ENCODE measurements at regions not wholly inside any gene's neighbourhood (a gene's known extent, or its start where the extent isn't known, plus 50 kb on each side); places are given as distances from the start of the nearest gene placed in this dataset.
"Not testable (repeated sequence)": the region's sequence is repeated elsewhere in the genome, so short reads cannot be mapped to it uniquely, and the experiment has no call there.

GRCh38 chr6:155670655-155671054 is 215.0 kb upstream of the NOX3 start:
- DNase-seq (ENCODE audit: low spot score) = no peak

GRCh38 chr6:155660251-155660977 is 204.8 kb upstream of the NOX3 start:
- DNase-seq (ENCODE audit: low spot score) = no peak

- no peak for DNase-seq (ENCODE audit: low spot score)
Measured at GRCh38 chr6:155656024-155656423, 200.4 kb upstream of the NOX3 start.

GRCh38 chr6:155654474-155654873 is 198.8 kb upstream of the NOX3 start:
- DNase-seq (ENCODE audit: low spot score) = no peak

- DNase-seq (ENCODE audit: low spot score) = no peak
Measured at GRCh38 chr6:155648301-155648700, 192.7 kb upstream of the NOX3 start.

GRCh38 chr6:155647354-155647753 is 191.7 kb upstream of the NOX3 start:
- no peak for DNase-seq (ENCODE audit: low spot score)

- DNase-seq (ENCODE audit: low spot score) = no peak
Measured at GRCh38 chr6:155646443-155646842, 190.8 kb upstream of the NOX3 start.

DNA sequence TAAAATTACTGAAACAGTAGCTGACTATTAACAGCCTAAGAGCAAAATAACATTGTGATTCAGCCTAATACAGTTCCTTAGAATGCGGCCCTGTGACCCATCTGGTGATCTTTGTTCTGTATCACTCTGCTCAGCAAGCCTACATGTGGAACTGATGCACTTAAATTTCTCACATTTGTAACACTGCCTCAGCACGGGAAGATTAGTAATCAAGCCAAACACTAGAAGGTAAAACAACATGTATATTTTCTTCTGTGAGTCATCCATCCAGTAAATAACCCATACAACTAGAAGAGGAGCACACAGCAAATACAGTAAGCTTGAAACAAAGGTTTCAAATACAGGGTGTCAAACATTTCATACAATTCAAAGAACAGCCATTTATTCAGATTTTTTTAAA is 189.7 kb upstream of the NOX3 start:
- no peak for DNase-seq (ENCODE audit: low spot score)

DNA sequence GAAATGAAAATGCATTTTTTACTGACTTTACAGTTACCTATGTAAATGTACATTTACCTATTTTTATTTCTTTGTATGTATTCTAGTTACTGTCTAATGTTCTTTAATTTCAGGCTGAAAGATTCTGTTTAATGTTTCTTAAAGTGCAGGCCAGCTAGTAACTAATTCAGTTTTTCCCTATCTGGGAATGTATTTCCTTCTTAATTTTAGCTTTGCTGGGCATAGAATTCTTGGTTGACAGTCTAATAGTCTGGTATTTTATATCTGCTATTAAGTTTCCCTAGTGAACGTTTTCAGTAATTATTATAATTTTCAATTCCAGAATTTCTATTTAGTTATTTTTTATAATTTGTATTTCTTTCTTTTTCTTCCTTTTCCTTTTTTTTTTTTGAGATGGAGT is 186.0 kb upstream of the NOX3 start:
- no peak for DNase-seq (ENCODE audit: low spot score)

GRCh38 chr6:155638200-155638599 is 182.6 kb upstream of the NOX3 start:
- DNase-seq (ENCODE audit: low spot score) = no peak

DNA sequence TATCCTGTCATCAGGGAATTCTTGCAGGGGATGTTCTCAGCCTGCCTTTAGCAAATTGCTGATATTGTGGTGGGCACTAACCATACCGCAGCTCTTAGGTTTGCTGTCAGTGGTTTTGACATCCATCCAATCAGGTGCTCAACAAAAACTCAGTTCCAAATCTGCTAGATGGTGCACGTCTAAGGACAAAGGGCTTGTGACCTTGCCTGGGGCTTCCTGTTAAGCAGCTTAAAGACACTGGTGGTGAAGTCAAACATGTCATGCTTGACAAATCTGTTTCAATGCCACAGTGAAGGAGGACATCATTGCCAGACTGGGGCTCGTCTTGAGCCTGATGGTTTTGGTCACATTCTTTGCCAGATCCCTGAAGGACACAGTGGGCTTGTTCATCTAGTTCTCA is 179.8 kb upstream of the NOX3 start:
- no peak for DNase-seq (ENCODE audit: low spot score)

DNA sequence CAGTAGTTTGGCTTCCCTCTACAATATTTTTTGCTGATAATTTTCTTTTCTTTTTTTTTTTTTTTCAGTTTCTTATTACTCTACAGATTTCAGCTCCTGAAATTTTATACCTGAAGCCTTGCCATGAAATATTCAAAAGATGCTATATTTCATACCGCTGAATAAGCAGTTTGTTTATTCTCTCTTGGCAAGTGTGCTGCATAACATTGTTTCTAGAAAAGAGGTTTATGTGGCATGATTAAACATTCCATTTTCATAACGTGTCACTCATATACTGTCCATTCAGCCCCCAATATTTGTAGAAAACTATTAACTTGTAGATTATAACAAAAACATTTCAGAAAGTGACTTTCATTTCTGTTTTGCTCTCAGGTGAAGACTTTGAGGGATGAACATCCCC is 174.4 kb upstream of the NOX3 start:
- DNase-seq (ENCODE audit: low spot score) = no peak

DNA sequence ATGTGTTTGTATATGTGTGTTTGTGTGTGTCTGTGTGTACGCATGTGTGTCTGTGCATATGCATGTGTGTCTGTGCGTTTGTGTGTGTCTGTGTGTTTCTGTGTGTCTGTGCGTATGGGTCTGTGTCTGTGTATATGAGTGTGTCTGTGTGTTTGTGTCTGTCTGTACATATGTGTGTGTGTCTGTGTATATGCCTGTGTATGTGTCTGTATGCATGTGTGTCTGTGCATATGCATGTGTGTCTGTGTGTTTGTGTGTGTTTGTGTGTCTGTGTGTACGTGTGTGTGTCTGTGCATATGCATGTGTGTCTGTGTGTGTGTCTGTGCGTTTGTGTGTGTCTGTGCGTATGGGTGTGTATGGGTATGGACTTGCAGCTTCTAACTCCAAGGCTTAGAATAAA is 174.0 kb upstream of the NOX3 start:
- no peak for DNase-seq (ENCODE audit: low spot score)

GRCh38 chr6:155628306-155628705 is 172.7 kb upstream of the NOX3 start:
- no peak for DNase-seq (ENCODE audit: low spot score)

GRCh38 chr6:155627722-155628212 is 172.1 kb upstream of the NOX3 start:
- DNase-seq (ENCODE audit: low spot score) = not testable (repeated sequence)

GRCh38 chr6:155623450-155624178 is 168.0 kb upstream of the NOX3 start:
- DNase-seq (ENCODE audit: low spot score) = no peak

DNA sequence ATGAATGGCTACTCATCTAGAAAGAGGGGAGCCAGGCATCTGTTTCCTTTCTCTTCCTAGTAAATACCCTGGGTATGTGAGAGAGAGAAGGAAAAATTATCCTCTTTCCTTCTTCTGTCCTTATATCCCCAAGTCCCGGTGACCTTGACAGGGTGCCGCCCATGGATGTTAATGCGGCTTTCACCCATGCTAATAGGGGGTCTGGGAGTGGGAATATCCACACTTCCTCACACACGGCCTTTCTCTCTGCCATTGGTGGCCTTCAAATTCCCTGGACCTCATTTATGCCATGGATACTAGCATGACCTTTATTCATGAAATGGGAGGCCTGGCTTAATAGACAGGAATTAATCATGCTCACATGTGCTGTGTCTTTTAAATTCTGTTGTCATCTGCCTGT is 159.0 kb upstream of the NOX3 start:
- DNase-seq (ENCODE audit: low spot score) = no peak

- DNase-seq (ENCODE audit: low spot score) = no peak
Measured at GRCh38 chr6:155611742-155612141, 156.1 kb upstream of the NOX3 start.

GRCh38 chr6:155604991-155605390 is 149.4 kb upstream of the NOX3 start:
- DNase-seq (ENCODE audit: low spot score) = no peak

DNA sequence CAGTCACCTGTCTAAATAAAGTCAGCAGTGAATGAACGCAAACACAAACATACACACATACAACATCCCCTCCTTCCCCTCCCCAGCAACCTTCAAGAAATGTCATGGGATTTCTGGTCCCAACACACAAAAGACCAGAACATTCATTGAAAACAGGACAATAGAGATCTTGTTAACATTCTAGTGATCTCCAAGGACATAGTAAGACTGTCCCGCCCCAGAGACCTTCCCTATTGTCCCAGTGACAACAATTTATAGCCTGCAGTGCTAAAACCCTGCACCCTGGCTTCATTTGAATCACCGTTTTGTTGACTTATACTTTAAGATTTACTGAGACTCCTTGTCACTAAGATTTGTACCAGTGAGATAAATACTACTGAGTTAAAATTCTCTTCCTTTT is 143.9 kb upstream of the NOX3 start:
- DNase-seq (ENCODE audit: low spot score) = peak; percentile 50

GRCh38 chr6:155599160-155599559 is 143.5 kb upstream of the NOX3 start:
- no peak for DNase-seq (ENCODE audit: low spot score)

- DNase-seq (ENCODE audit: low spot score) = no peak
Measured at GRCh38 chr6:155595284-155595683, 139.6 kb upstream of the NOX3 start.

- DNase-seq (ENCODE audit: low spot score) = no peak
Measured at GRCh38 chr6:155591741-155592140, 136.1 kb upstream of the NOX3 start.

DNA sequence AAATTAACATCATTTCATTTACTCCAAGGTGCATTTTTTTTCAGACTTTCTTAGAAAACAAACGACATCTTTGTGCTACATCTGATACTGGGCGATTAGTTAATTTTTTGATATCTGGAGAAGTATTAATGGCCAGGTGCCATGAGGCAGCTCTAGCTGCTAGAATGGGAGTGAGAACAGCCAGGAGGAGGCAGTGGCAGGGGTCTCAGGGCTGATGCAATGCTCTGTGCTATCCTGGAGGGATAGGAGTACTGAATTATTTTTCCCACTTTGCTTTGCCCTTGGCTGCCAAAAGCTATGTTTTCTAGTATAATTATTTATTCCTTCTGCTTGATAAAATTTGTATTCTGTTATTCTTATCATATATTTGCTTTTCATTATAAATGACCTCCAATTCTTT is 133.6 kb upstream of the NOX3 start:
- no peak for DNase-seq (ENCODE audit: low spot score)
